ENCODE measurements at regions not wholly inside any gene's neighbourhood (a gene's known extent, or its start where the extent isn't known, plus 50 kb on each side); places are given as distances from the start of the nearest gene placed in this dataset.

GRCh38 chr11:122399375-122399774 lies 256.1 kb upstream of the UBASH3B start:
- TF ChIP-seq, protein P1, sequence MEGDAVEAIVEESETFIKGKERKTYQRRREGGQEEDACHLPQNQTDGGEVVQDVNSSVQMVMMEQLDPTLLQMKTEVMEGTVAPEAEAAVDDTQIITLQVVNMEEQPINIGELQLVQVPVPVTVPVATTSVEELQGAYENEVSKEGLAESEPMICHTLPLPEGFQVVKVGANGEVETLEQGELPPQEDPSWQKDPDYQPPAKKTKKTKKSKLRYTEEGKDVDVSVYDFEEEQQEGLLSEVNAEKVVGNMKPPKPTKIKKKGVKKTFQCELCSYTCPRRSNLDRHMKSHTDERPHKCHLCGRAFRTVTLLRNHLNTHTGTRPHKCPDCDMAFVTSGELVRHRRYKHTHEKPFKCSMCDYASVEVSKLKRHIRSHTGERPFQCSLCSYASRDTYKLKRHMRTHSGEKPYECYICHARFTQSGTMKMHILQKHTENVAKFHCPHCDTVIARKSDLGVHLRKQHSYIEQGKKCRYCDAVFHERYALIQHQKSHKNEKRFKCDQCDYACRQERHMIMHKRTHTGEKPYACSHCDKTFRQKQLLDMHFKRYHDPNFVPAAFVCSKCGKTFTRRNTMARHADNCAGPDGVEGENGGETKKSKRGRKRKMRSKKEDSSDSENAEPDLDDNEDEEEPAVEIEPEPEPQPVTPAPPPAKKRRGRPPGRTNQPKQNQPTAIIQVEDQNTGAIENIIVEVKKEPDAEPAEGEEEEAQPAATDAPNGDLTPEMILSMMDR (IDR thresholded peaks at IDR 0.05; ENCODE audit: control extremely low read depth in 1 of 3, insufficient read depth in 1 of 3, low read depth in 1 of 3, low read length in 3 of 3) = no peak
- TF ChIP-seq, protein P2, sequence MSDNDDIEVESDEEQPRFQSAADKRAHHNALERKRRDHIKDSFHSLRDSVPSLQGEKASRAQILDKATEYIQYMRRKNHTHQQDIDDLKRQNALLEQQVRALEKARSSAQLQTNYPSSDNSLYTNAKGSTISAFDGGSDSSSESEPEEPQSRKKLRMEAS (IDR thresholded peaks at IDR 0.05) = no peak
- TF ChIP-seq POLR2AphosphoS5 (IDR thresholded peaks at IDR 0.05; ENCODE audit: low read depth, low read length) (no peak), BRCA1 (IDR thresholded peaks at IDR 0.05; ENCODE audit: low read depth, low read length) (no peak)

Data from H1 (cell line).